HG03460 (cell line): ENCODE measurements at regions not wholly inside any gene's neighbourhood (a gene's known extent, or its start where the extent isn't known, plus 50 kb on each side); places are given as distances from the start of the nearest gene placed in this dataset.
"Not testable (repeated sequence)": the region's sequence is repeated elsewhere in the genome, so short reads cannot be mapped to it uniquely, and the experiment has no call there.

ENCODE experiments used
- ATAC-seq: cut with Tn5 transposase; IDR thresholded peaks from one replicate; pipeline ENCODE4 v1.9.1; 2021; ENCODE audit not compliant: unreplicated experiment

DNA sequence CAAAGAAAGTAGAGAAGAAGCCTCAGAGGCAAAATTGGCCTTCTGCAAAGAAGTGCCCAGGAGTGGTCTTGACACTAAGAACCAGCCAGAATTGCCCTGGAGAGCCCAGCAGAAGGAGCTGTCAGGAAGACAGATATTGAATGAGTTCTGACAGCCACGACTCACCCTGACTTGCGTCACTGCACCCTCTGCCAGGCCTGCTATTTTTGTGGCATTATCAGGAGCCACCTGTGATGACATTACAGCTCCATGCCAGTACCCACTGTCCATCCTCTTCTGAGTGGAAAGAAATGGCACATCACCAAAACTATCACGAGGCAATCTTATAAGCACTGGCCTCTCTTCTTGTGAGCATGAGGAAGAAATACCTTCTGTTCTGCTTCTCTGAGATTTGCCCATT is 67.7 kb downstream of the SMIM20 start:
- ATAC-seq: no peak

DNA sequence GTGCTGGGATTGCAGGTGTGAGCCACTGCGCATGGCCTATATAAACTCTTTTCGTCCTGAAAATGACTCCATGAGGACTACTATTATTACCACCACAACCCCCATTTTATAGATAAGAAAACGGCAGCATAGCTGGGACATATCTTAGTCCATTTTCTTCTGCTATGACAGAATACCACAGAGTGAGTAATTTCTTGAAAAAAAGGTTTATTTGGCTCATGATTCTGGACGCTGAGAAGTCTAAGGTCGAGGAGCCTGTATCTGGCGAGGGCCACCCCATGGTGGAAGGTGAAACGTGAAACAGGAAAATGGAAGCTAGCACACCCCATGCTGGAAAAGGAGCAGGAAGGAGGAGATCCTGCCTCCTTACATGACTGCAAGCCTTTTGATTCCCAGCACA is 68.9 kb downstream of the SMIM20 start:
- ATAC-seq: no peak

DNA sequence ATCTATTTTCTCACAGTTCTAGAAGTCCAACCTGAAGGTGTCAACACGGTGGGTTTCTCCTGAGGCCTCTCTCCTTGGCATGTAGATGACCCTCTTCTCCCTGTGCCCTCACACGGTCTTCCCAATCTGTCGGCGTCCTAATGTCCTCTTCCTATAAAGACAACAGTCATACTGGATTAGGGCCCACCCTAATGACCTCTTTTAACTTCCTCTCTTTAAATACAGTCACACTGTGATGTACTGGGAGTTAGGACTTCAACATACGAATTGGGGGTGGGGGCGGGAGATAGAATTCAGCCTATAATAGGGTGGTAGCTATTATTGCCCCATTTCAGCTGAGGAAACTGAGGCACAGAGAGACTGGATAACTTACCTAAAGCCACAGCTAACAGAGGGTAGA is 70.2 kb downstream of the SMIM20 start:
- no peak for ATAC-seq

DNA sequence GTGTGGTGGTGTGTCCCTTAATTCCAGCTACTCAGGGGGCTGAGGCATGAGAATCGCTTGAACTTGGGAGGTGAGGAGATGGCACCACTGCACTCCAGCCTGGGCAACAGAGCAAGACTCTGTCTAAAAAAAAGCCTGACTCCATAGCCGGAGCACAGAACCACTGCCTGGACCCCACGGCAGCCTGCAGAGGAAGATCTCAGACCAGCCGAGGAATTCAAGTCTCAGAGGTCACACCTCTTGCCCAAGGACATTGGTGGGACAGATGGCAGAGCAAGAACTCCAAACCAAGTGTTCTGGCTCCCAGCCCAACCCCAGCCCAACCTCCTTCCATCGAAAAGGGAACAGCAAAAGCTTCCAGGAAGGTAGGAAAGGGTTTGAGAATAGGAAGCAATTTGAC is 70.8 kb downstream of the SMIM20 start:
- ATAC-seq: no peak

DNA sequence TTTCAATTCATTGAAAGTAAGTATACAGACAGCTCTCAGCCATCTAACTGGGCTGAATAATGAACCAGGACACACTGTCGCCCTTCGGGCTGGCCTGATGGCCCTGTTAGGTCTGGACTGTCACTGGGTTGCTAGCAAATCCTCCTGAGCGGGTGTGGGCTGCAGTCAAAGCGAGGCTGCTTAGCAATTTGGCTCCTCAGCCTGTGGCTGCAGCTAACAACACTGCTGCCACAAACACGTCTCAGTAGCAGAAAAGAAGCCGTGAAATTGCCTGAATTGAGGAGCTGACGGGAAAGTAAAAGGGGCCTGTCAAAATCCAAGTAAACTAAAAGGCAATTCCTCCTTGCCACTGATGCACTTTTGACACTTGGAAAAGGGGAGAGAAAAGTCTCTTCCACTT is 72.8 kb downstream of the SMIM20 start:
- ATAC-seq: no peak

DNA sequence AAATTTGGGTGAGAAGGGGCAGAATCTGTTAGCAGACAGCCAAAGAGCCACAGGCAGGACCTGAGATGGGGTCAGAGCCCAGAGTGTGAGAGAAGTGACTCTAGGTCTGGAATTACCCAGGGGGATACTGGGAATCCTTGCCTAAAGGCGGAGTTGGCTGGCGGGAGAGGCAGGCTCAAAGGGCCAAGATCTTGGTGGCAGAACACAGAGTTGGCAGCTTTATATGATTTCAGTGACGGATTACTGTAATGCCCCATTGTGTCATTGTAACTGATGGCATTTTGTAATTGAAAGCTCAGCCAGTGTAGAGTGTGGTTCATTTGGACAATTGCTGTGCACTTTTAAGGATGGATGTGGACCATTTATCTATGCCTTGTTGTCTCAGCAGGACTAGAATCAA is 77.3 kb downstream of the SMIM20 start:
- ATAC-seq: no peak

DNA sequence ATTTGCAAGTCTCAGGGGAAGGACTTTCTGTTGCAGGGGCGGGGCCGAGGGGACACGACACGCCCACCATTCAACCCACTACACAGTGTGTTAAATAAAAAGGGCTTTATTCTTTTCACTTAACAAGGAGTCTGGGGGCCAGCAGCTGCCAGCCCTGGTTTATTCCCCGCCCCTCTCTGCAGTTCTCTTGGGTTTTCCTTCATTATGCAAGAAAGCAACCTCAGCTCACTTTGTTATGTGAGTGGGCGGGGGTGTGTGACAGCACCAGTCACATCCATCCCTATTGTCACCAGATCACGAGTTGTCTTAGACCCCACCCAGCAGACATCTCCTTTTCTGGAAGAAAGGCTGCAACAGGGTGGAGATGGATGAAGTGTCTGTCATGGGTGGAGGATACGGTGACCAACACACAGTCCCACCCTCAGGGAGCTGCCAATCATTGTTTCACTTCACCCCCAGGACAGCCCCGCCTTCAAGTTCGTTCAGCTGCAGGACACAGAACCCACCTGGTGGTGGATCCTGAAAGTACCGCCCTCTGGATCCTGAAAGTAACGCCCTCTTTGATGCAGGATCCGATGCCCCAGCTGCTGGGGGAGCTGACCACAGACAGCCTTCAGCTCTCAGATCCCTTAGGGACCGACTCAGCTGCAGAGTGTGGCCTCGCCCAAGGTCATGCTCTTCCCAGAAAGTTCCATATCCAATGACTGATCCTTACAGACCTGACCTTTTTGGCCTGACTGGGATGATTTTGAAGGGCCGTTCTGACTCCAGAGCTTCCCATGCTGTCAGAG is 79.6 kb downstream of the SMIM20 start:
- ATAC-seq: no peak

DNA sequence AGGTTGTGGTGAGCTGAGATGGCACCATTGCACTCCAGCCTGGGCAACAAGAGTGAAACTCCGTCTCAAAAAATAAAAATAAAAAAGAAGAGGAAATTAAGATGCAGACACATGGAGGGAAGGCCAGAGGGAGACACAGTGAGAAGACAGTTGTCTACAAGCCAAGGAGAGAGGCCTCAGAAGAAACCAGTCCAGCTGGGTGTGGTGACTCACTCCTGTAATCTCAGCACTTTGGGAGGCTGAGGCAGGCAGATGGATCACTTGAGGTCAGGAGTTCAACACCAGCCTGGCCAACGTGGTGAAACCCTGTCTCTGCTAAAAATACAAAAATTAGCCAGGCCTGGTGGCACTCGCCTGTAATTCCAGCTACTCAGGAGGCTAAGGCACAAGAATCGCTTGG is 80.6 kb downstream of the SMIM20 start:
- not testable (repeated sequence) for ATAC-seq

DNA sequence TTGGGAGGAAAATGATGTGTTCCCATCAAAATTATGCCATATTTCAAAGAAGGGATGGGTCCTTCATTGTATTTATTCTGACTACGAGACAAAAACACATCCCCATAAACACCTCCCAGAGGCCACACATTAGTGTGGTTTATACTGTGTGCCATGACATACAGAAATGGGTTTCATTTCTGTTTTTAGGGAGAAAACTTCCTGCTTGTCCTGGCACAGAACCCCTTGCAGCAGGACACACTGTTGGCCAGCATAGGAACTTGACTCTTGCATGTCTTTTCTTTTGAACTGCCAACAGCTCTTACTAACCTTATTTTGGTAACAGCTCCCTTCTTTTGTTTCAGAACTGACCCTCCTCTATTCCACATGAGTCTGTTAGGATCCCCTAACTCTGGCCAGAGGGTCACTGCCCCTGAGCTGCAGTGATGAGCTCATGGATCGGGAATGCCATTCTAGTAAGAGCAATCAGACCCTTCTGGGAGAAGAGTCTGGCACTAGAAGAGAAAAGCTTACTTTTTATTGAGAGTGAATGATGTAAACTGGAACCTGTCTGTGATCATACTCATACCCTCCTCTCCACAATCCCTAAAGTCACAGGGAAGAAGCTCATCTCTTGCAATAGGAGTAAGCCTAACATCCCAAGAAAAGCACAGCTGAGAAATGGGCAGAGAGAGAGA is 86.4 kb downstream of the SMIM20 start:
- no peak for ATAC-seq

DNA sequence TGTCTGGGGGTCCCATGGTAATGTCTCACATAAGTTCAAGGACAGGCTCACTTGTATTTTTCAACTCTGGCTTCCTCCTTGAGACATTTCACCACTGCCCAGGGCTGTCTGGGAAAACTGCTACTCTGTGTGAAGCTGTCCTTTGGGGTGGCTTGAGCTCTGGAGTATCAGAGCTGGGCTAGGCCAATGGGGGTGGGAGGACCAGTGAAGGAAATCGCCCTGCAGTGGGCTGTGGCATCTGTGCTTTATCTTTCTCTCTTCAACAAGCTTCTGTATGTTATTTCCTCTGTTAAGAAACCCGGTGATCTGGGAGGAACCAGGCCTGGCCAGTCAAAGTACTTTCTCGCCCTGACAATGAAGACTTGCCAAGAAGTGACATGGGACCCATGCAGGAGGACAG is 87.4 kb downstream of the SMIM20 start:
- ATAC-seq: no peak

DNA sequence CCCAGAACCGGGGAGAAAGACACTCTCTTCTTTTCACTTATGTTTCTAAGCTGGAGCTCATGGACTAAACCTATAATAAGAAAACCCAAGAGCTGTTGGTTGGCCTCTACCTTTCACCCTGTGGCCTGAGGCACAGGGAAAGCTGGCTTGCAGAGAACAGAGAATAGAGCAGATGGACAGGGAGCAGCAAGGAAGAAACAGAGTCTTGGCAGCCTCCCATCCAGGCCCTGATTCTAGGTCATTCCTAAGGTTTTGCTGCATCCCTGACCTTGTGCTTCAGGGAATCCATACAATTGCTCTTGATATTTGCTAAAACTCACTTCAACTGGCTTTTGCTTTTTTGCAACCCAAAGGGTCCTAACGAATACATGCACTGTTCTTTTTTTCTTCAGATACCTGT is 87.8 kb downstream of the SMIM20 start:
- no peak for ATAC-seq

DNA sequence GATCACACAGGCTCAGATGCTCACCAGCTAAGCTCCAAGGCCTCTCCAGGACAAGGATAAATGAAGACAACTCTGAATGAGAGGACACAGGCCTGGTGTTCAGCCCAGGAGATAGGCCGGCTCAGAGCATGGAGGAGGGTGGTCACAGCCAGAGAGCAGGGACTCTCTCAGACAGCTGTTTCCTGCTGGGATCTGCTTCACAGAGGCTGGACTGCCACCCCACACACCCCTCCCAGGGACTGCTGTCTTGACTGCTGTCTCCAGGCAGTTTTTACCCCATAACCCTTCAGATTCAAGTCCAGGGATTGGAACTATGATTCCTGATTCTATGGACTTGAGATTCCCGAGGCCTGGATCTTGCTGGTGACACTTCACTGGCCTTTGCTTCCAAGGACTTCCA is 89.0 kb downstream of the SMIM20 start:
- no peak for ATAC-seq

DNA sequence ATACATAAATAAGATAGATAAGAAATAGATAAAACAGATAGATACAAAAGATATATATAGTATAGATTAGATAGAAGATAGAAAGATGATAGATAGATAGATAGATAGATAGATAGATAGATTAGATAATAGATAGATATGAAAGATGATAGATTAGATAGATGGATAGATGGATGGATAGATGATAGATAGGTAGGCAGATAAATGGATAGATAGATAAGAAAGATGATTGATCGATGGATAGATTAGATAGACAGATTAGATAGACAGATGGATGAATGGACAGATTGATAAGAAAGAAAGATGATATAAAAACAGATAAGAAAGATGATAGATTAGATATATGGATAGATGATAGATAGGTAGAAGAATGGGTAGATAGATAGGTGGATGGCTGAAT is 90.3 kb downstream of the SMIM20 start:
- no peak for ATAC-seq

DNA sequence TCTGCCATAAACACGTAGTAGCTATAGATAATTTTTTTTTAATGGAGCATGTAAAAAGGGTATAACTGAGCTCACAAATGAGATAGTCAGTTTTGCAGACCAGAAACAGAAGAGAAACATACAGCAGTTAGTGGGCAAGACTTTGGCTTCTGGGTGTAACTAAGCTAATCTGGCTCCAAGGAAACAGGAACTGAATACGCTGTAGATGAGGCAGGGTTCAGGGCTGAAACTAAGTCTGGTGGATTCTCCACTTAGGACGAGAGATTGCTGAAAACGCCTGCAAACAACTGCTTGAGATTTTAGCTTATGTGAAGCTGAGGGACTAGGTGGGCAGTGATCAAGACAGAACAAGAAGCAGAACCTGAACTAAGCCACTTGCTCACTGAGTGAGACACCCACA is 91.7 kb downstream of the SMIM20 start:
- no peak for ATAC-seq

DNA sequence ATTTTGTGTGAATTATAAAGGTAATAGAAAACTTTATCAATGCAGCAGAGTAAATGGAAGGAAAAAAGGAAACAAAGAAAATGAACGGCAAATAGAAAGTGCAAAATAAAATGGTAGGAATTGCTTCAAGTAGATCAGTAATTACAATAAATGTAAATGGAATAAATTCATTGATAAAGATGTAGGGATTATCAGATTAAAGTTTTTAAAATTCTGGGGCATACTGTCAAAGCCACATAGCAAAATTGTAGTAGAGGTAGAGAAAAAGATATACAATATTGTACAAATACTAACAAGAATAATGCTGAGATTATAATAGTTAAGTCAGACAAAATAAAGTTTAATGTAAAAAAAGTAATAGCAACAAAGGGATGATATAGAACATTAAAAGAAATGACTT is 94.7 kb downstream of the SMIM20 start:
- no peak for ATAC-seq

DNA sequence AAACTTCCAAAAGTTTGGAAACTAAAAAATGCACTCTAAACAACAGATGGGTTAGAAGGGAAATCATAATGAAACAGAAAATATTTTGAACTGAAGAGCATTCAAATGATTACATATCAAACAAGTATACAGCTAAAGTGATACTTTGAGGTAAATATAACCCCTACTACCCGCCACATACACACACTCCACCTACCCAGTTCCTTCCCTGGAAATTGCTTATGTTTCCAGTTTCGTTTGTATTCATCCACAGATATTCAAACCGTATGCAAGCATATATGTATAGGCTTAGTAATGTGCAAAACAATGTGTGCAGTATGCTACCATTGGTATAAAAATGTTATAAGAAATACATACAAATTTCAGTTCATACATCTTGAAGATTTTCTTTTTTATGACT is 95.5 kb downstream of the SMIM20 start:
- no peak for ATAC-seq

DNA sequence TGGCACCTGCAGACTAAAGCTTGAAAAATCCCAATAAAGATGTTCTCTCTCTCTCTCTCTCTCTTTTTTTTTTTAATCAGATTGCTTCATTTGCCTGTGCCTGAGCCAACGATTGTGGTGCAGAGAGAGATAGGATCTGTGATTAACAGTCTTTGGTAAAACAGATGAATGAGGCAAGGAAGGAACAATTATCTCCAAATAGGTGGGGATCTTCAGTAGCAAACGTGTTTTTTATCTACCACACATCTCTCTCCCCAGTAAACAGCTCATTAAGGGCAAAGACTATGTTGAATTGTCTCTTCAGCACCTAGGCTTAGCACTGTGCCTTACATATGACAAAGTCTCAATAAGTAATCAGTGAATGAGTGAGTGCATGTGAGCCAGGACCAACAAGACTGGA is 96.3 kb downstream of the SMIM20 start:
- no peak for ATAC-seq

DNA sequence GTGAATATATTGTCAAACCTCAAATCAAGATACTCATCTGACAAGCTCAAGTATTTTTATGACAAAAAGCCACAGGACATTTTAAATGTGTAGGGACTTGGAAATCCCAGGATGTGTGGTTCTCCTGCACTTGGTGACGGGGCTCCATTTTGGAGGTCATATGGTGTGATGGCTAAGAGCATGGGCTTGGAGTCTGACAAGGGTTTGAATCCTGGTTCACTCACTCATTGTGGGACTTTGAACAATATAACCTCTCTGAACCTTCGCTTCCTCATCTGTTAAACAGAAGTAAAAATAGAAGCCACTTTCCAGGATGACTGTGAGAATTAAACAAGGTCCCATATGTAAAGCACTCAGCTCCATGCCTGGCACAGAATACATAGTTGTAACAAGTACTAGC is 99.6 kb downstream of the SMIM20 start:
- ATAC-seq: no peak

DNA sequence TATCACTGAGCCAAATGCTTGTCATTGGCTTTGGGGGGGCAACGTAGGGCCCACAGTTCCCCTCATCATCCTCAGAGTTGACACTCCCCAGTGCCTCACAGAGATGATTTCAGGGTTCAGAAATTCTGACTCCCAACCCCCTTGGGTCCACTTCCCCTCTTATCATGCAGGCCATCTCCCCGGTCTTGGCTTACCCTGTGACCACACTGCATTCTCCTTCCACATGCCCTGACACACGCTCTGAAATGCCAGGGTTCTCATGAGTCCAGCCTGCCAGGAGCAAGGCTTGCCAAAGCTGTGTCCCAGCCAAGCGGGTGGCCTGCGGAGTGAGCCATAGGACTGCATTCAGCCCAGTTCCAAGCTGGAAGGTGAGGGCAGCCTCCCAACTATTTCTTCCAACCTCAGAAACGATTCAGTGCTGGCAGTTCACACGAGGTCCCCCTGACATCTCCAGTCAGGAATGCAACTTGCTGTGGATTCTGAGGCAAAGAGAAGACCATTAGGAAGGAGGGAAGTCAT is 101.2 kb downstream of the SMIM20 start:
- no peak for ATAC-seq

DNA sequence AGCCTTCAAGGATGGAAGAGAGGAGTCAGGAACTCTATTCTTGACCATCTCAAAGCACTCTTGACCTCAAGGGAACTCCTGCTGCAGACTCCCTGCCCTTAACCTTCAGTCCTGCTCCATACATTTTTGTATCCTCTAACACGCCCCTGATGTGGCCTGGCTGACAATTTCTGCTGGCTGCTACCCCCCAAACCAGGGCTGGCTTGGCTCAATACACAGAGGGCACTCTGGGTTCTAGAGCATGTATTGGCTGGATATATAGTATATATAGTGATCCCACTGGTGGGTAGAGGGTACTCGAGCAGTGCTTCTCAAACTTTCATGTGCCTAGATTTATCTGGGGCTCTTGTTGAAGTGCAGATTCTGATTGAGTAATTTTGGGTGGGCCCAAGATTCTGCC is 101.9 kb downstream of the SMIM20 start:
- ATAC-seq: no peak

DNA sequence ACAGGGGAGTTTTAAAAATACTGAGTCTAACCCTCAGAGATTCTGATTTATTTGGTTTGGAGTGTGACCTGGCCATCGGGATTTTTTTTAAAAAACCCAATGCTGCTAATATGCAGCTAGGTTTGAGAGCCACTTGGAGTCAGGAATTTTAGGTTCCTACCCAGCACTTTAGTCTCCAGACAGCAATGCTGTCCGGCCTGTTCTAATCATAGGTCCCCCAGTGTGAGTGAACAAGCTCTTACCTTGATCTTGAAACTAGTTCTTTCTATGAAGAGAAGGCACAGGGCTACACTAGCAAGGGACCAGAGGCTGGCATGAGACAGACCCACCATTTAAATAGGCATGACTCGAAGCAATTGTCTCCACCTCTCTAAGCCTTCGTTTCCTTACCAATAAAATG is 103.5 kb downstream of the SMIM20 start:
- ATAC-seq: no peak

DNA sequence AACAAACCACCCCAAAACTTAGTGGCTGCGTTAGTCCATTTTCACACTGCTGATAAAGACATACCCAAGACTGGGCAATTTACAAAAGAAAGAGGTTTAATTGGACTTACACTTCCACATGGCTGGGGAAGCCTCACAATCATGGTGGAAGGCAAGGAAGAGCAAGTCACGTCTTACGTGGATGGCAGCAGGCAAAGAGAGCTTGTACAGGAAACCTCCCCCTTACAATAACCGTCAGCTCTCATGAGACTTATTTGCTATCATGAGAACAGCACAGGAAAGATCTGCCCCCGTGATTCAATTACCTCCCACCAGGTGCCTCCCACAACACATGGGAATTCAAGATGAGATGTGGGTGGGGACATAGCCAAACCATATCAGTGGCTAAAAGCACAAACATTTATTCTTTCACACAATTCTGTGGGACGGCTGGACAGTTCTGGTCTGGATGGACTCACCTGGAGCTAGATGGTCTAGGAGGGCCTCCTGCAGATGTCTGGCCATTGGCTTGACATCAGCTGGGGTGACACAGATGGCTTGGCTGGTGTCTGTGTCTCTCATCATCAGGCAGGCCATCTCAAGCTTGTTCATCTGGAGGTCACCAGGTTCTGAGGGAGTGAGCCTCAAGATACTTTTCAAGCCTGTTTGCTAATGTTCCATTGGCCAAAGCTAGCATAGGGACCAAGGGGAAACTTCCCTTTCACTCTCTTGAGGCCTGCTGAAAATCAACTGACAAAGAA is 104.1 kb downstream of the SMIM20 start:
- not testable (repeated sequence) for ATAC-seq
